Heart left ventricle (tissue), 13 donors: ENCODE measurements at regions not wholly inside any gene's neighbourhood (a gene's known extent, or its start where the extent isn't known, plus 50 kb on each side); places are given as distances from the start of the nearest gene placed in this dataset.

Experiments used
- CTCF ChIP-seq, 12 donors: fragments of 200-600 bp; sonication (generic) in 4 of 12; IDR thresholded peaks; one replicate each; pipeline versions ENCODE4 v1.5.0 to v1.8.0; 2018 to 2022; ENCODE audit warnings: antibody characterized with exemption in 12 of 12, mild to moderate bottlenecking in 5 of 12
- POLR2A ChIP-seq, 2 donors: fragments of 450-650 bp; IDR thresholded peaks; one replicate each; pipeline ENCODE4 v1.6.1; 2017; ENCODE audit warnings: antibody characterized with exemption in 2 of 2, mild to moderate bottlenecking in 2 of 2, moderate library complexity in 2 of 2
- donor health status: ischemic (EF 13 %, LVEDD 7.1; RV severe dilation, severe dysfunction).
- donor health status: DM: no; HTN: yes; CAD: no.
- donor health status: DM: no; HTN: no; CAD: no.
- donor health status: ischemic (EF 25% LVEDD 6.9; RV normal size, moderate dysfunction).
- donor health status: ischemic (EF 25% LVEDD 5.7; RV mildly dilated, moderate dysfunction).
- donor health status: ischemic (EF 35%, LVEDD 5.7; RV mildly dilated, moderate dysfunction).
- donor health status: nonischemic (EF 11% LVEDD 7.7; RV severe dilation, severe dysfunction).
- donor health status: DM: yes; HTN: yes; CAD: no.
- donor health status: PGD.
- donor health status: ischemic (EF 29% LVEDD 5.4; RV normal size, mild dysfunction).
- donor health status: nonischemic (EF 23%, LVEDD 6.1; RV moderate dilation, normal function).

GRCh38 chr18:44510390-44510789, 170.3 kb upstream of the SETBP1 start:
- TF ChIP-seq CTCF (IDR thresholded peaks at IDR 0.05) (no peak), POLR2A (IDR thresholded peaks at IDR 0.05) (no peak)
